Liver (tissue), 3 donors: ENCODE measurements at regions not wholly inside any gene's neighbourhood (a gene's known extent, or its start where the extent isn't known, plus 50 kb on each side); places are given as distances from the start of the nearest gene placed in this dataset.

Experiments used
- HNF4G ChIP-seq: IDR thresholded peaks from 2 replicates; pipeline ENCODE4 v1.6.1; 2016; ENCODE audit warnings: antibody characterized with exemption
- JUND ChIP-seq, 2 donors: IDR thresholded peaks; 2 replicates each; pipeline ENCODE4 v1.6.1; 2016; ENCODE audit warnings: antibody characterized with exemption in 2 of 2
- TAF1 ChIP-seq: conservative IDR thresholded peaks from 2 replicates; pipeline ENCODE4 v1.6.1; 2016; ENCODE audit warnings: antibody characterized with exemption, mild to moderate bottlenecking
- TF ChIP-seq, protein P1 (sequence below): fragments of 150-350 bp; IDR thresholded peaks from 2 replicates; pipeline ENCODE4 v1.5.1; 2017; ENCODE audit warnings: improper control_type of control experiment, low read depth, low read length; ENCODE audit not compliant: missing input control
- TF ChIP-seq, protein P2 (sequence below): IDR thresholded peaks from 2 replicates; pipeline ENCODE4 v1.6.1; 2016; ENCODE audit warnings: antibody characterized with exemption
- TF ChIP-seq, protein P3 (sequence below): IDR thresholded peaks from 2 replicates; pipeline ENCODE4 v1.6.1; 2016; ENCODE audit warnings: antibody characterized with exemption
- TF ChIP-seq, protein P4 (sequence below): IDR thresholded peaks from 2 replicates; pipeline ENCODE4 v1.6.1; 2016; ENCODE audit warnings: antibody characterized with exemption
- donor health status: healthy.
- donor health status: healthy.

DNA sequence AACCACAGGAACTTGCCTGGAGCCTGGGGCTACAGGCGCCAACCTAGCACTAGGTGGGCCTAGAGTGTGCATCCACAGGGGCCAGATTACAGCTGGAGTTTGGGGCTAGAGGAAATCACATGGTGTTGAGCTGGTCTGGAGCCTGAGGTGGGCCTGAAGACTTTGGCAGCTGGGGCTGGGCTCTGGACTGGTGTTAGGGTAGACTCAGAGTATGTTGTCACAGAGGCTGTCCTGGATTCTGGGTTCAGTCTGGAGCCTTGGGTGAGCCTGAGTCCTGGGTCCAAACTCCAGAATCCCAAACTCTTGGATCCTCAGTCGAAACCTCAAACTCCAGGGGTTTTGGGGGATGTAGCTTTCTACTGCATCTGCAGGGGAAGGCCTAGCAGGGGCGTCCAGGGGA, 356.7 kb downstream of the FRK start:
- TF ChIP-seq, protein P1, sequence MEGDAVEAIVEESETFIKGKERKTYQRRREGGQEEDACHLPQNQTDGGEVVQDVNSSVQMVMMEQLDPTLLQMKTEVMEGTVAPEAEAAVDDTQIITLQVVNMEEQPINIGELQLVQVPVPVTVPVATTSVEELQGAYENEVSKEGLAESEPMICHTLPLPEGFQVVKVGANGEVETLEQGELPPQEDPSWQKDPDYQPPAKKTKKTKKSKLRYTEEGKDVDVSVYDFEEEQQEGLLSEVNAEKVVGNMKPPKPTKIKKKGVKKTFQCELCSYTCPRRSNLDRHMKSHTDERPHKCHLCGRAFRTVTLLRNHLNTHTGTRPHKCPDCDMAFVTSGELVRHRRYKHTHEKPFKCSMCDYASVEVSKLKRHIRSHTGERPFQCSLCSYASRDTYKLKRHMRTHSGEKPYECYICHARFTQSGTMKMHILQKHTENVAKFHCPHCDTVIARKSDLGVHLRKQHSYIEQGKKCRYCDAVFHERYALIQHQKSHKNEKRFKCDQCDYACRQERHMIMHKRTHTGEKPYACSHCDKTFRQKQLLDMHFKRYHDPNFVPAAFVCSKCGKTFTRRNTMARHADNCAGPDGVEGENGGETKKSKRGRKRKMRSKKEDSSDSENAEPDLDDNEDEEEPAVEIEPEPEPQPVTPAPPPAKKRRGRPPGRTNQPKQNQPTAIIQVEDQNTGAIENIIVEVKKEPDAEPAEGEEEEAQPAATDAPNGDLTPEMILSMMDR, result no peak
- TF ChIP-seq, protein P2, sequence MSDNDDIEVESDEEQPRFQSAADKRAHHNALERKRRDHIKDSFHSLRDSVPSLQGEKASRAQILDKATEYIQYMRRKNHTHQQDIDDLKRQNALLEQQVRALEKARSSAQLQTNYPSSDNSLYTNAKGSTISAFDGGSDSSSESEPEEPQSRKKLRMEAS, result no peak
- TF ChIP-seq, protein P3, sequence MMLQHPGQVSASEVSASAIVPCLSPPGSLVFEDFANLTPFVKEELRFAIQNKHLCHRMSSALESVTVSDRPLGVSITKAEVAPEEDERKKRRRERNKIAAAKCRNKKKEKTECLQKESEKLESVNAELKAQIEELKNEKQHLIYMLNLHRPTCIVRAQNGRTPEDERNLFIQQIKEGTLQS, result no peak
- TF ChIP-seq HNF4G, result no peak
- TF ChIP-seq, protein P4, sequence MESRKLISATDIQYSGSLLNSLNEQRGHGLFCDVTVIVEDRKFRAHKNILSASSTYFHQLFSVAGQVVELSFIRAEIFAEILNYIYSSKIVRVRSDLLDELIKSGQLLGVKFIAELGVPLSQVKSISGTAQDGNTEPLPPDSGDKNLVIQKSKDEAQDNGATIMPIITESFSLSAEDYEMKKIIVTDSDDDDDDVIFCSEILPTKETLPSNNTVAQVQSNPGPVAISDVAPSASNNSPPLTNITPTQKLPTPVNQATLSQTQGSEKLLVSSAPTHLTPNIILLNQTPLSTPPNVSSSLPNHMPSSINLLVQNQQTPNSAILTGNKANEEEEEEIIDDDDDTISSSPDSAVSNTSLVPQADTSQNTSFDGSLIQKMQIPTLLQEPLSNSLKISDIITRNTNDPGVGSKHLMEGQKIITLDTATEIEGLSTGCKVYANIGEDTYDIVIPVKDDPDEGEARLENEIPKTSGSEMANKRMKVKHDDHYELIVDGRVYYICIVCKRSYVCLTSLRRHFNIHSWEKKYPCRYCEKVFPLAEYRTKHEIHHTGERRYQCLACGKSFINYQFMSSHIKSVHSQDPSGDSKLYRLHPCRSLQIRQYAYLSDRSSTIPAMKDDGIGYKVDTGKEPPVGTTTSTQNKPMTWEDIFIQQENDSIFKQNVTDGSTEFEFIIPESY, result no peak
- TF ChIP-seq JUND (IDR thresholded peaks at IDR 0.05), result no peak
- no peak for TF ChIP-seq TAF1
